RWPE1 (cell line): ENCODE measurements at regions not wholly inside any gene's neighbourhood (a gene's known extent, or its start where the extent isn't known, plus 50 kb on each side); places are given as distances from the start of the nearest gene placed in this dataset.

Experiments
- CTCF ChIA-PET: fragments of 350-600 bp; sonication (Branson Sonifier 250); formaldehyde crosslinking; extraction: SDS; loops from one replicate; lab custom pipeline; 2021; lab: Yijun Ruan, JAX
- POLR2A ChIA-PET: fragments of 400-600 bp; formaldehyde crosslinking; extraction: SDS; loops from one replicate; lab custom pipeline; 2020; ENCODE audit warnings: antibody characterized with exemption; ENCODE audit not compliant: low non-redundant PET; lab: Yijun Ruan, JAX
- DNase-seq: peaks from one replicate; pipeline ENCODE4 v3.0.0; 2012; ENCODE audit warnings: low spot score
- H3K27ac ChIP-seq: fragments of 450-650 bp; 2 replicates; pipeline ENCODE4 v1.5.1; 2017
- TF ChIP-seq, protein P1 (sequence below): fragments of 450-650 bp; conservative IDR thresholded peaks from 2 replicates; pipeline ENCODE4 v1.5.1; 2017; ENCODE audit warnings: low read depth, mild to moderate bottlenecking

DNA sequence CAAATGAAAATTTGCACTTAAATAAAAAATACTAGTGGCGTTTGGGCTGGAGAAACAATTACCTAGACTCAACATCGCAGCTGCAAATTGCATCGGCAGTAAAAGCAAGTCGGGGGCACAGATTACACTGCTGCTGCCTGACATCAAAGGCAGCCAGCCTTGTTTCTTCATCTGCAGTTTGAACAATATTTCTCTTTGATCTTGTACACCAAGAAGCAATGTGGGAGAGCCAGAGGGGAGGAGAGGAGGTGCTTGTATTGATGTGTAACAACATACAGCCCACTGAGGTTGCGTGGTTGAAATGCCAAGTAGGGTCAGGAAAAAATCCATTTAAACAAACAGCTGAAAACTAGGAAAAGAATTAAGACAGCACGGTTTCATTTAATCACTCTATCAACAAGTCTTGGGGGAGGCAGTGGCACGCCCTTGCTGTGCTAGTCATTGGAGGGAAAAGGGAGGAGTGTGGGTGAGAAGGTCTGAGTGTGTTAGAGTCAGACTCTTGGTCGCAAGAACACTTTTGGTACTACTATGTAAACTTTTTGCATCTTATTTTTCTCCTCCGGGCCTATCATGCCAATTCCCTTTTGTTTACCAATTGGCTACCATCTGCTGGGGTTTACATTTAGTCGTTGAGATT lies 456.5 kb downstream of the OMA1 start:
- H3K27ac ChIP-seq, result no peak overlapping the region
- CTCF ChIA-PET, result no interaction called here
- TF ChIP-seq, protein P1, sequence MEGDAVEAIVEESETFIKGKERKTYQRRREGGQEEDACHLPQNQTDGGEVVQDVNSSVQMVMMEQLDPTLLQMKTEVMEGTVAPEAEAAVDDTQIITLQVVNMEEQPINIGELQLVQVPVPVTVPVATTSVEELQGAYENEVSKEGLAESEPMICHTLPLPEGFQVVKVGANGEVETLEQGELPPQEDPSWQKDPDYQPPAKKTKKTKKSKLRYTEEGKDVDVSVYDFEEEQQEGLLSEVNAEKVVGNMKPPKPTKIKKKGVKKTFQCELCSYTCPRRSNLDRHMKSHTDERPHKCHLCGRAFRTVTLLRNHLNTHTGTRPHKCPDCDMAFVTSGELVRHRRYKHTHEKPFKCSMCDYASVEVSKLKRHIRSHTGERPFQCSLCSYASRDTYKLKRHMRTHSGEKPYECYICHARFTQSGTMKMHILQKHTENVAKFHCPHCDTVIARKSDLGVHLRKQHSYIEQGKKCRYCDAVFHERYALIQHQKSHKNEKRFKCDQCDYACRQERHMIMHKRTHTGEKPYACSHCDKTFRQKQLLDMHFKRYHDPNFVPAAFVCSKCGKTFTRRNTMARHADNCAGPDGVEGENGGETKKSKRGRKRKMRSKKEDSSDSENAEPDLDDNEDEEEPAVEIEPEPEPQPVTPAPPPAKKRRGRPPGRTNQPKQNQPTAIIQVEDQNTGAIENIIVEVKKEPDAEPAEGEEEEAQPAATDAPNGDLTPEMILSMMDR, result no peak
- DNase-seq, result no peak
- POLR2A ChIA-PET, result no interaction called here

DNA sequence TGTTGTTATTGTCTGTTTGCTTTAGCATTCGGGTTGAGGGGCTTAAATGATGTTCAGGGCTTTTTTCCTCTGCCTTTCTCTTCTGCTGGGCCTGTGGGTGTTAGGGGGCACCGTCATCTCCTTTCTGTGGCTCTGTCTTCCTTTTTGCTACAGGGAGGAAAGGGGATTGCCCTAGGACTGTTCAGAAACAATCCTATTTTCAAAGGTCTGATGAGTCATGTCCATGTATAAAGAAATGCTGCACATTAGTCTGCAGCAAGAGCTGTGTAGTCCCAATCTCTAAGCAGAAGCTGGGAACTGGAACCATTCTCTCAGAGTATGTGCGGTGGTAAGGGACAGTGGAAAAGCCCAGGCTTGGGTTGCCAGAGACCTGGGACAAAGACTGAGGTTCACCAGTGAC lies 462.3 kb downstream of the OMA1 start:
- TF ChIP-seq, protein P1, result no peak
- ChIA-PET POLR2A (no interaction called here), CTCF (no interaction called here)
- peak; percentile 3 for DNase-seq
- H3K27ac ChIP-seq, result no peak overlapping the region

DNA sequence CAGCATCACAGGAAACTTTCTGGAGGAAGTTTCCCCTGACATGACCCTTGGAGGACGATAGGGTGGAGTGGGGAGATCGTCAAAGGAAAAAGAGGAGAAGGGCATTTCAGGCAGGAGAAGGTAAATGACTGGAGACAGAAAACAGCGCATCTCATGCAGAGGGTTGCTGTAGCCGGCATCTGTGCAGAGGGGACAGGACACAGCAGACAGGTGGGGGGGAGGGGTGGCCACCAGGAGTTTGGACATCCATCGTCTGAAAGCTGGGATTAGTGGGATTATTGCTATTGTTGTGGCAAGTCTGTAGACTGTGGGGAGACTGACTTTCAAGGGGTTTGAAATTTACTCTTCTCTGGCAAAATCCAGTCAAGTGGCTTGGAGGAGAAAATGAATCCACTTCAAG lies 463.9 kb downstream of the OMA1 start:
- TF ChIP-seq, protein P1, result no peak
- DNase-seq, result no peak
- H3K27ac ChIP-seq, result no peak overlapping the region
- ChIA-PET POLR2A (no interaction called here), CTCF (interaction anchor here (0.6 kb wide), 1 partner anchor 1307 kb away, joined by 4 read pairs; no protein-coding TSS in a partner anchor)

DNA sequence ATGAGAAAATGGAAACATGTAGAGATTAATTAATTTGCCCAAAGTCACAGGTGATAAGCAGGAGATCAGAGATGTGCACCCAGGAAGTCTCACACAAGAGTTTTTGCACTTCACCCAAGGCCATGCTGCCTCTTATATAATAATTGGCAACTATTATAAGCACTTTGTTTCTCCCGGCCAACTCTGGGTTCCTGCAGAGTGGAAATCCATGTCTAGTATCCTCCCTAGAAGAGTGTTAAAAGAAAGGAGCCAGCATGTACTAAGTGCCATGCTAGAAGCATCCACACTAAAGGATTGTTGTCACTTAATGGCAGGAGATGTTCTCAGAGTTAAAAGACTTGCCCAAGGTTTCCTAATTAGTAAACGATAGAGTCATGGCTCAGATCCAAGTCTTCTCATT lies 470.3 kb downstream of the OMA1 start:
- DNase-seq, result no peak
- H3K27ac ChIP-seq, result no peak overlapping the region
- TF ChIP-seq, protein P1, result no peak
- POLR2A ChIA-PET, result no interaction called here
- CTCF ChIA-PET, result no interaction called here

DNA sequence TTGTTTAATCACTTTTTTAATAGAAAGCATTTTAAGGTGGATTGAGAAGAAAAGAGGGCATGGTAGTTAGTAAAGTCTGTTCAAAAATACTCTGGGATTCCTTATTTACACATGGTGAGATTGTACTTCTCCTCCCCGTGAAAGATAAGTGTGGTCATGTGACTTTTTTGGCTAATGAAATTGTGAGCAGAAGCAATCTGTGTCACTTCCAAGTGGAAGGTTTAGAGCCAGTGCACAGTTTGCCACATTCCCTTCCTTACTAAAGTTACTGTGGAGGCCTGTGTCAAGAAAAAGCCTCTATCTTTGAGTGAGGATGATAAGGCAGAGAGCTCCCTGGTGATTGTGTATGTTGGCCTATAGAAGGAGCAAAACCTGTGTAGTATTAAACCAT lies 471.3 kb downstream of the OMA1 start:
- no peak overlapping the region for H3K27ac ChIP-seq
- ChIA-PET POLR2A (no interaction called here), CTCF (no interaction called here)
- TF ChIP-seq, protein P1, result no peak
- no peak for DNase-seq

- no peak for DNase-seq
- TF ChIP-seq, protein P1, result no peak
- H3K27ac ChIP-seq, result no peak overlapping the region
- ChIA-PET CTCF (no interaction called here), POLR2A (no interaction called here)
These were observed 474.1 kb downstream of the OMA1 start for GRCh38 chr1:58072450-58072849.

GRCh38 chr1:58067082-58067481 lies 479.4 kb downstream of the OMA1 start:
- no peak overlapping the region for H3K27ac ChIP-seq
- TF ChIP-seq, protein P1, result no peak
- DNase-seq, result no peak
- ChIA-PET CTCF (interaction anchor here (0.5 to 0.6 kb wide), 2 partner anchors 20 to 602 kb away, joined by 4 to 6 read pairs; no protein-coding TSS in a partner anchor), POLR2A (no interaction called here)
